ENCODE measurements at regions not wholly inside any gene's neighbourhood (a gene's known extent, or its start where the extent isn't known, plus 50 kb on each side); places are given as distances from the start of the nearest gene placed in this dataset.
"Not testable (repeated sequence)": the region's sequence is repeated elsewhere in the genome, so short reads cannot be mapped to it uniquely, and the experiment has no call there.

- DNase-seq, result no peak
Observed at GRCh38 chr2:59191781-59192180, 950.7 kb upstream of the FANCL start.

DNA sequence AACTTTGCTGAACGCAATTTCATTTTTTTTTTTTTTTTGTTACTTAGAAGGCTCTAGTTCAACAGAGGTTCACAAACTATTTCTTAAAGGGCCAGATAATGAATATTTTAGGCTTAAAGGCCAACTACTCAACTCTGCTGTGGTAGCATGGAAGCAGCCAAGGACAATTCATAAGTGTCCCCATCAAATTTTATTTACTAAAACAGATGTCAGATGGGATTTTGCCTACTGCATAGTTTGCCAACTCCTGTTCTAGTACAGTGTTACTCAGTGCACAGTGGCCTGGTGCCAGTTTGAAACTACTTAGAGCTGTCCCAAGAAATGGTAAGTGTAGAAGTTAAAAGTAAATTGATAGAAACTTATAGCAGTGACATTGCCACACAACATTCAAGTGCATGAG is 949.4 kb upstream of the FANCL start:
- DNase-seq, result no peak

DNA sequence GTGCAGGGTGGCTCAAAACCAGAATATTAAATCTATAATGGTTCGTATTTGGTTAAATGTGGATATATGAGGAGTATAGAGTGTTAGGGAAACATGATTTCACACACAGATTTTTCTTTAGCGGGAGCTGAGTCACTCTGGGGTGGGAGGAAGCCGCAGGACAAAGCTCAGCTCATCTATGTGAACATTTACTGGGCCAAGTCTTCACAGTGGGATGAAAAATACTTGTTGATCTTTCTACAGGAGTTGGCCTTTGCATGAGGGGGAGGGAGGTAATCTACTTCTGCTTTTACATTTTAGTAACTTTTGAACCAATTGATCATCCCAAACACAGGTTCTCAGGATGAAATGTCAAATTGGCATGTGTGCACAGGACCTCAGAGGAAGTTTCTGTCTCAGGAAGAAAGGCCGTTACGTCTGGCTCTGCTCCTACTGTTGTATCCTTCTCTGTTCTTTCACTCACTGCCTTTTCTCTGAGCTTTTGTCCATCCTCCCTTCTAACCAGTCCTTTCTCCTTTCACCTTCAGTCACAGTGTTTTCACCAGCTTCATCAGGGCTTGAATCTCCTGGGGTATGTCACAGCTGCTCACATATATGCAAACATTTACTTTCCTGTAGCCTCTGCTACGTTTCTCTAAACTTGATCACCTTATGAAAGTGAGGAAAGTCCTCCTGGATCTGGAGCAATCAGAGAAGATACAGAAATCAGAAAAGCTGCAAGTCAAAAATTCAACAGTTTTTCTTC is 943.3 kb upstream of the FANCL start:
- DNase-seq, result no peak

GRCh38 chr2:59183070-59183469 is 941.9 kb upstream of the FANCL start:
- DNase-seq, result no peak

DNA sequence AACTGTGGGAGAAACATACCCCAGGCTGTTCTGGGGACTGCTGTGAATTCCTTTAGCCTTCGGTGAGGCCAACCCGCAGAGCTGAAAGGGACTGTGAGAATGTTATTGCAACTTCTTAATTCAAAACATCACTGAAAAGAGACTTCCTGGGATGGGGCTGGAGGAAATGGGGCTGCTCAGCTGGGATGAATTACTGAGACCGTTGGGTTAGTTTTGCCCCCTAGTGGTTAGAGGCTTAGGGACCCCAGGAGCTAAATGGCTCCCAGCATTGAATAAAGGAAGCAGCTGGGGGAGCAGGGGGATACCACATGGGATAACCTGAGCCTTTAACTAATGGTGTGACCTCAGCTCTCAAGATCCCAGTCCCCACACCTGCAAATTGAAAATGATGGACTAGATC is 941.1 kb upstream of the FANCL start:
- no peak for DNase-seq

DNA sequence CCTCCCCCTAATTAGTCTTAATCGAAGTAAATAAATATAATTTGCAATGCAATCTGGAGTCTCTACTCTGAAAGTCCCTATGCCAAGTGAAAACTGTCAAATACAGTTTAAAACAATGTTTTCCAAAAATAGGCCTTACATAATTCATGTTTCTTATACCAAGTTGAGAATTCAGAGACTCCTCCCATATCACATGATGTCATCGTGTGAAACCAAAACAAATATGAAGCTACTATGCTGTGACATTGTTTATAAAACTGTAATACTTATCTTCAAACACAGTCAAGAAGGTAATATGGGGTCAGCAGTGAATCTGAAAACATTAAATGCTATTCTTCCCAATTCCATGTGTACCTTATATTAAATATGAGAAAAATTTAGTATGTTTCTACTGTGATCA is 940.2 kb upstream of the FANCL start:
- no peak for DNase-seq

- no peak for DNase-seq
Observed at GRCh38 chr2:59180621-59181020, 939.5 kb upstream of the FANCL start.

DNA sequence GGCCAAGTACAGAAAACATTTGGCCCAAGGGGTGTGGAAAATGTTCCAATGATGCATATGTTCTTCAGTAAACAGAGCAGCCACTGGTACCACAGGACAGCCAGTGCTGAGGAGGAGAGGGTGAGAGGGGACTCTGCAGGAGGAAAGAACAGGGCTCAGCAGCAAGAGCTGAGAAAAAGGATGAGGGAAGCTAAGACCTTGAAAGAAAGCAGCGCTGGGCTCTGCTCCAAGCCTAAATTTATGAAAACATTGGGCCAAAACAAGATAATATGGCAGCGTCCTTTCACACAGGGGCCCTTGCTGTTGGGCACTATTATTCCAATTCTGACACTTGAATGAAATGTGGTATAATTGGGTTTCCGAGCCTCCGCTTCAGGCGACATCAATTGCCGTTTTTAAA is 939.0 kb upstream of the FANCL start:
- DNase-seq, result no peak

DNA sequence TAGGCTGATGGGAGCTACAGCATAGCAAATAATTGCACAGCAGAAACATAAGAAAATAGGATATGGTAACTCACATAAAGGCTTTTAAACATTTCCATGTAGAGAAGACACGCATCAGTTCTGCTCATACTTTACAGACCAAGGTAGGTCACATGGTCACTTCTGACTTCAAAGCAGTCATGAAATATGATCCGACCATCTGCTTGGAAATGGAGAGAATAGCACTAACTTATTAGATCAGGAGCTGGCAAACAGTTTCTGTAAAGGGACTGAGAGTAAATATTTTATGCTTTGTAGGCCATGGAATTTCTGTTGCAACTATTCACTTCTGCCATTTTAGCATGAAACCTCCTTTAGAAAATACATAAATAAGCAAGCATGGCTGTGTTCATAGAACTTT is 936.6 kb upstream of the FANCL start:
- no peak for DNase-seq

GRCh38 chr2:59176737-59177136 is 935.6 kb upstream of the FANCL start:
- DNase-seq, result no peak

- no peak for DNase-seq
Observed at GRCh38 chr2:59174536-59175243, 933.6 kb upstream of the FANCL start.

DNA sequence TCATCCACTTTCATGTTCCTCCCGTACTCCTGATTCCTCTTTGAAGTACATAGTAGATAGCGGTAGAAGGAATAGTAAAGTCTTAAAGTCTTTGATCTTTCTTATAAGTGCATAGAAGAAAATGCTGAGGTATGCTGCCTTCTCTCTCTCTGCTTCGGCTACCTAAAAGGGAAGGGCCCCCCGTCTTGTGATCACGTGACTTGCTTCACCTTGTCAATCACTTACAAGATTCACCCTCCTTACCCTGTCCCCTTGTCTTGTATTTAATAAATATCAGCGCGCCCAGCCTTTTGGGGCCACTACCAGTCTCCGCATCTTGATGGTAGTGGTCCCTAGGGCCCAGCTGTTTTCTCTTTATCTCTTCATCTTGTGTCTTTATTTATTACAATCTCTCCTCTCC is 932.2 kb upstream of the FANCL start:
- DNase-seq, result no peak

GRCh38 chr2:59171019-59171418 is 929.9 kb upstream of the FANCL start:
- no peak for DNase-seq

DNA sequence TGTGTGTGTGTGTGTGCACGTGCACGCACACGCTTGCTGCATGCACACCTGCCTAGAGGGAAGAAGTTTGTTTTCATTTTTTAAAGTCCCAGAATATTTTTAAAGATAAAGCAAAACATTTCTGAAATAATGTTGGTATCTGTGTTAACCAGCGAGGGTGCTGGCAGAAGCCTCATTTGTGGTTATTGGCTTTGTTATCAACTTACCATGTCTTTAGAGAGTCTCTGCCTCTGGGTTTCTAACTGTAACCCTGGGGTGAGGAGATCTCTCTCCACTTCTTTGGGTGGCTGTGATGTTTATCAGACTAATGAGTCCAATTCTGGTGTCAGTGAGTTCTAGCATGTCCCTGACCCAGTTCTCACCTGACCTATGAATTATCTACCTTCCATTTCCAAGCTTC is 927.6 kb upstream of the FANCL start:
- DNase-seq, result no peak

DNA sequence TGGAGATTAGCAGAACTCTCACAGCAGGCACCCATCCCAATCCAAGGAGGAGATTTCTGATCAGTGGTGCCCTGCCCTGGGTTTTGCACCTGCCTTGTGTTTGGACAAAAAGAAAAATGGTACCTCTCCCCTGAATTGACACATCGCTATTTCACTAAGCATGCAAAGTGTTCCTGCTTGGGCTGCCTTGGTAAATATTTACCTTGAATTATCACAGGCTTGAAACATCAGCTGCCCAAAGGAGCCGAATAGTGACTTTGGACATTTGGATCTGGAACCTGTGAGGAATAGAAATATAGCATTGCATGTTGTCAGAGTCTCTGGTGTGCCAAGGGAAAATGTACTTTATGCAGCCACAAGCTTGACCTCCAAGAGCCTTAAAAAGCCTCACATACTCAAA is 926.4 kb upstream of the FANCL start:
- DNase-seq, result no peak

- not testable (repeated sequence) for DNase-seq
Observed at GRCh38 chr2:59157908-59158307, 916.8 kb upstream of the FANCL start.

- DNase-seq, result no peak
Observed at GRCh38 chr2:59151805-59152204, 910.7 kb upstream of the FANCL start.

DNA sequence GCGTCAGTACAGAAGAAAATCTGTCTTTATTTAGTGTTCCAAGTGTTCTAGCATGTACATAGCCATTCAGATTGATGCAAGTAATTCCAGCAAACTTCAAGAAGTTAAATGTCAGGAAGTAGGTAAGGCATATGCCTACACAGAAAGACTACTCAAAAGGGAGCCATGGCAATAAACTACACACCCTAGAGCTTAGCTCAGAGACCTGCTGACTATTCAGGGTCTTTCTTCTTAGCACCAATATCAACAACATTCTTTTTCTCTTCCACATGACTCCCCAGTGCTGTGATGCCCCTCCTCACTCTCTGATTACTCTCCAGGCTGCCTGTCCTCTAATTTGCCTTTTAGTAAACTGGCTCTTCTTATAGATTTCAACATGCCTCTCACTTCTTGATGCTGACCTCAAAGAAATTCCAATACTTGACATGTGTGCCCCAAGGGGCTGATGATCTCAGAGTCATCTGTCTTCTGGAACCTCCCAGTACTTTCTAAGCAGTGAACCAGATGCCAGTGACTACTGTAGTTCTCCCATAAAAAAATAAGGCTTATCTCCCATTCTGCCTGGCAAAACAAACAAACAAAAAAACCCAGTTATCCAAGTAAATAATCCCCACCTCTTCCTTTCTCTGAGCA is 909.2 kb upstream of the FANCL start:
- DNase-seq, result no peak

DNA sequence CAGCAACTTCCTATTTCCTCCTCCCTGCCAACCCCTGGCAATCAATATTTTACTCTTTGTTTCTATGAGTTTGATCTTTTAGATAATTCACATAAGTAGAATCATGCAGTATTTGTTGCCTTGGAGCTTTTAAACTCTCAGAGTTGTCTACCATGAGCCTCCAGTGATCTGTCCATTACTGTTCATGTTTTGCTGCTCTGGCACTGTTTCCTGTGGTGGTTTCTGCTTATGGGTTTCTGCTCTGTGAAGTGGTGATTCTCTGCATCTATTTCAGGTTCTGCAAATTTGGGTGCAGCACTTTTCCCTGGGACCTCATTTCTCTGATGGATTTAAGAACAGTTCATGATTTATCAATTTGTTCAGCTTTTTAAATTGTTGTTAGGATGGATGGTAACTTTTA is 908.1 kb upstream of the FANCL start:
- no peak for DNase-seq

DNA sequence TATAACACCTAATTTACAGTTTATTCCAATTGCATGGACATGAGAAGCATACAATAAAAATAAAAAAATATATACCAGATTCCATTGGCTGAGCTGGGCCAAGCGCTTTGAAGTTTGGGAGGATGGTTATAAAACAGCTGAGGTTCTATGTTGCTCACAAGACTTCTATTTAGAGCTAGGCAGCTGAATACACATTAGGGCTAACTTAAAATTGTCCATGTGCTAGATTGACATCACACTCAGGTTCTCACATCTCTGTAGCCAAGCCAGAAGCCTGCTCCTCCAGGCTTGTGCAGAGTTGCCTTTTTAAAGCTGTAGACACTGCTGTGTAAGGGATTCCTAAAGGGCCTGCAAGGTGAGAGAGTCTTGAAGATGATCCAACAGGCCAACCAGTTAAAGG is 871.1 kb upstream of the FANCL start:
- DNase-seq, result no peak

- no peak for DNase-seq
Observed at GRCh38 chr2:59096973-59097372, 855.8 kb upstream of the FANCL start.

GRCh38 chr2:59093571-59093970 is 852.4 kb upstream of the FANCL start:
- DNase-seq, result no peak

DNA sequence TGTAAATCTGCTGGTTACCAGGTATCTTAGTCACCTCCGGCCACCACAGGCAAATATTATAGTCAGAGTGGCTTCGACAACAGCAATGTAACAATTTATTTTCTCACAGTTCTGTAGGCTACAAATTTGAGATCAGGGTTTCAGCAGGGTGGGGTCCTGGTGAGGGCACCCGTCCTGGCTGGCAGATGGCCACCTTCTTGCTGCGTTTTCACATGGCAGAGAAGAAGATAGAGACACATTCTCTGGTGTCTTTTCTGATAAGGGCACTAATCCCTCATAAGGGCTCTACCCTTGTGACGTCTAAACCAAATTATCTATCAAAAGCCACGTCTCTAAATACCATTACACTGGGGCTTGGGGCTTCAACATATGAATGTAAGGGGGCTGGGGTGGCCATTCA is 843.2 kb upstream of the FANCL start:
- DNase-seq, result no peak

GRCh38 chr2:59083075-59083828 is 842.1 kb upstream of the FANCL start:
- no peak for DNase-seq

Measured in CD4-positive, alpha-beta T cell treated with Interleukin-12 subunit alpha and Interleukin-12 subunit beta, for 1 hour (primary cell).